GM04503 (cell line): ENCODE measurements at regions not wholly inside any gene's neighbourhood (a gene's known extent, or its start where the extent isn't known, plus 50 kb on each side); places are given as distances from the start of the nearest gene placed in this dataset.

Experiments
- DNase-seq: peaks from one replicate; pipeline ENCODE4 v3.0.0-alpha.2; 2012; ENCODE audit warnings: low read depth

DNA sequence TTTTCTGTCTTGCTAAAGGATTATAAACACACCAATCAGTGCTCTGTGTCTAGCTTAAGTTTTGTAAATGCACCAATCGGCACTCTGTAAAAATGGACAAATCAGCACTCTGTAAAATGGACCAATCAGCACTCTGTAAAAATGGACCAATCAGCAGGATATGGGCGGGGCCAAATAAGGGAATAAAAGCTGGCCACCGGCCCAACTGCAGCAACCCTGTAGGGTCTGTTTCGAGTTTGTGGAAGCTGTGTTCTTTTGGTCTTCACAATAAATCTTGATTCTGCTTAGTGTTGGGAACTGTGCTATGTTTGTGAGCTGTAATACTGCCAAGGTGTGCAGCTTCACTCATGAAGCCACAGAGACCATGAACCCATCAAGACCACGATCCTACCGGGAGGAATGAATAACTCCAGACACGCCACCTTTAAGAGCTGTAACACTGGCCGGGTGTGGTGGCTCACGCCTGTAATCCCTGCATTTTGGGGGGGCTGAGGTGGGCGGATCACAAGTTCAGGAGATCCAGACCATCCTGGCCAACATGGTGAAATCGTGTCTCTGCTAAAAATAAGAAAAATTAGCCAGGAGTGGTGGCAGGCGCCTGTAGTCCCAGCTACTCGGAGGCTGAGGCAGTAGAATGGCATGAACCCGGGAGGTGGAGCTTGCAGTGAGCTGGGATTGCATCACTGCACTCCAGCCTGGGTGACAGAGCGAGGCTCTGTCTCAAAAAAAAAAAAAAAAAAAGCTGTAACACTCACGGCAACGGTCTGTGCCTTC, 133.0 kb upstream of the GDF10 start:
- peak; percentile 13 for DNase-seq

DNA sequence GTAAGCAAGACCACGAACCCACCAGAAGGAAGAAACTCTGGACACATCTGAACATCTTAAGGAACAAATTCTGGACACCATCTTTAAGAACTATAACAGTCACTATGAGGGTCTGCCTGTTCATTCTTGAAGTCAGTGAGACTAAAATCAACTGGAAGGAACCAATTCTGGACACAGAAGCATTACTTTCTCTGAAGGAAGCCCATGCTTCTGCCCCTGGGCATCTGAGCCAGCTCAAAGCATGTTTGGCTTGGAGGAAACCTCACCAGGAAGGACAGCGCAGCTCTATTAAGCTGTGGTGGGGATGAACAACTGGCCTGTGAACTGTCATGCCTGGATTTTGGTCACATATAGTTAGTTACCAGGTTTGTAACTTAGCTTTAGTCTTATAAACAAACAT, 132.4 kb upstream of the GDF10 start:
- no peak for DNase-seq

DNA sequence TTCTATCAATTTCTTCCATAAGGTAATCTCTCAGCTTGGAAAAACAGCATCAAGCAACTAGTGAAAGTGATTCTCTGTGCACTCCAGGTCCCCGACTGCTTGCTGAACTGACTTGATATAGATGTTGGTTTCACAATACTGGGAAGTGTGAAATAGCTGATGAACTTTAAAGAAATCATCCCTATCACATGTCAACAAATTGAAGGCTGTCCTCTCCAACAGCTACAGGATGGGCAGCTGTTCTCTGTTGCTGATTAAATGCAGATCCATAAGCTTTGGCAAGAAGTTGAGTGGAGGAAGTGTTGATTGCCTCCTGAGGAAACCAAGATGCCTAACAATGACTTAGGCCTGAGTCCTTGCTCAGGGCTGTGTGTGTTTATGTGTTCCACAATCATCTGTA, 130.4 kb upstream of the GDF10 start:
- DNase-seq: no peak

DNA sequence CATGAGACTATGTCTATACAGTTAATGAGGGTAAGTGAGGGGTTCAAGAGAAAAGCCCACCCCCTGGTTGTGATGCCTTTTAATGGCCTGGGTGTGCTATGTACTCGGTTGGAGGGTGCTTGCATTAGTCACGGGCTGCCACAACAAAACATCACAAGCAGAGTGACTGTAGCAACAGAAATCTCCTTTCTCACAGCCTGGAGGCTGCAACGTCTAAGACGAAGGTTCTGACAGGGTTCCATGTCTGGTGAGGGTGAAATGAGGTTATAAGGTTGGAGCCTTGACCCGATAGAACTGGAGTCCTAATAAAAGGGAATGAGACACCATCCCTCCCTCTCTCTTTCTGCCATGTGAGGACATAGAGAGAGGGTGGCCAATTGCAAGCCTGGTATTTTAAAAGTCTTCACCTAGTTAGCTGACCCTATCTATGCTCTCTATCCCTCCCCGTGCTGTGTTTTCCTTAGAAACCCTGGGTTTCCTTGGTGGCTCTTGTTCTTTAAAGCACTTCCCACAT, 126.0 kb upstream of the GDF10 start:
- no peak for DNase-seq

DNA sequence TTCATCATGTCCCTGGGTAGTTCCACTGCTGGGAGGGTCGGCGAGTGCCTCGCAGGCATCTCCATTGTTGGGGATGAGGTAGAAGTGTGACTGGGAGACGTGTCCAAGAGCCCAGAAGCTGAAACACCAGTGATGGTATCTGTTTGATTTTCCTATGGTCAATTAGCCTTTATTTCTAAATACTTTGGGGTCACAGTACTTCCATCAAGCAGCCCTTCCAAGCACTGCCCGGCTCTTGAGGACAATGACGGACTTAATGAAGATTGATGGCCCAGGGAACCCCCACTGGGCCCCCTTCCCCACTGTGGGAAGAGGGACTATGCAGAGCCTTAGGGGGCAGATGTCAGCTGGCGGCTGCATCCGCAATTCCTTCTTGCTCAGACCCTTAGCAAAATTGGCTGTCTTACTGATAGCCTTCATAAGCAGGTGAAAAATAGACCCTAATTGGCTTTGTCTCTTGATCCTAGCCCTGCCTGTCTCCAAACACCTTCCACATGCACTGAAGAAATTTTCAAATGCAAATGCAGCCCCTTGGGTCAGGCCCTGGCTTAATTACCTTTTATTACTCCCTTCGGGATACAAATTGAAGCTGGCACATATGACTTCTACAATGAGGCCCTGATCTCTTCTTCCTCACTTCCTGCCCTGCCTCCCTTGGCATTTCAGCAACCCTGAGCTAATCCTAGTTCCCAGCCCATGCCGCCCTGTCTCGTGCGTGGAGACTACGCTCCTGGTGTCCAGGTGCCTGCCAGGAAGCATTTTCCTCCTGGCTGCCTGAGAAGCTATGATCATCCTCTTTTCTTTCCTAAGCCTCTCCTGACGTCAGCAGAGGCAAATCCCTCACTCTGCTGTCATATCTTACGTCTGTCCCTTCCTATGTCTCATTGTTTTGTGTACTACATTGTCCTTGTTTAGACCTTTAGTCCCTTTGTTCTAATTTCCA, 124.5 kb upstream of the GDF10 start:
- DNase-seq: no peak

DNA sequence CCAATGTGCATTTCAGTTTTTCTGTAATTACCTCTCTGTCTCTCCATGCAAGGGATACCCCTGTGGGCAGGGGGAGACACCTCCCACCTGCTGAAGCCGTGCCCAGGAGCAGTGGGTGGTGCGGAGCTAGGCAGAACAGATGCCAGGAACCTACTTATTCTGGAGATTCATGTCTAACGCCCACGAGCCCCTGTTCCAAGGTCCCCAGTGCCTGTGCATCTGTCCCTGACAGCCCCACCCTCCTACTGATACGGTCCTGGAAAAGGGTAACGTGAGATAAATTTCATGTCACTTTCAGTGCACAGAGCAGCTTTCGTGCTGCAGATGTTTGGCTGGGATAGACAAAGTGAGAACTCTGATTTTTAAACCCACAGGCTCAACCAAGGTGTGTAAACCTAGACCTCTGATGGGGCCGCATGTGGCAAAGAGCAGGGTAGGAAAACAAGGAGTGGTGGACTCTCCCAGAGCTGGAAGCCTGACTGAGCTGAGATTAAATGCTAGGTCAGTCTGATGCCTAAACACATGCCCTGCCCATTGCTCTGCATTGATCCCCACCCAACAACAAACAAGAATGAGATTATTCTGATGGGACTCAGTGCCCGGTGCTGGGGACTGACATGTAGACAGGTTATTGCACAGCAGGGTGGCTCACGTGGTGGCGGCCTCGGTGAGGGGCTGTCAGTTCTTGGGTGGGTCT, 123.6 kb upstream of the GDF10 start:
- DNase-seq: no peak

DNA sequence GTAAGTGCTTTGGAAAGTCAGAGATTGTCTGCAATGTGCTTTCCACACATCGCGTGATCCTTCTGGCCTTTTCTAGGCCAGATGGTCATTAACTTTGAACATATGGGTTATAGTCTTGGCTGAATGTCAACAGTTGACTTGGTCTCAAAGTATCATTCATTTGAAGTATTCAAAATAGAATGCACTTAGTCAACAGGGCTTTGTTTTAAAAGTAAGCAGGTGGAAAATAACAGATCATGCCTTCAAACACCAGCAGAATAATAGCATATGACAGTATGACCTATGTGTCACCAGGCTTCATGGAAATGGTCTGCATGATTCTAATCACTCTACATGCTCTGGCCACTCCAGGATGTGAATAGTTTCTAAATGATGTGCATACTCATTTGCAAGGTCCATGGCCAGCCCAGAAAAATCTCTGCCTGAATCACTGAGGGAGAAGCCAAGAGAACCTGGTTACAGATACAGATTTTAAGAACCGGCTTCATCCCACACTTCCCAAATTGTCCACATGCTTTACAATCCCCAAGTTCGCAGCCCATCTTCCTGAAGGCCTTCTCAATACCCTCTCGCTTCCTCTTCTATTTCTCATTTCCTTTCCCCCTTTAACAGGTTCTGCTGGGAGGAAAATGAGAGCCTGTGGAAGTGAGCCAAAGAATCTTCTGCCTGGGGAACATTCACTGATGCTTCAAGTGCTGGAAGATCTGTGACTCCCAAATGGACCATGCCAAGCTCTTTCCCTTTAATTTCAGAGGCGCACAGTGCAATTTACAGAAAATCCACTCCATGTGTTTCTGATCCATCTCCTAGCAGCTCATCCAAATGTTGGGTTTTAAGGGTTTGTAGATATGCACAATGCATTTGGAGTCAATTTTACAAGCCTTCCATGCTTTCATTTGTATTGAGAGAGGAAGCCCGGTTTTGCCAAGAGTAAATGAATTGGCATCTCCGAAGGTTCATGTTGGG, 122.8 kb upstream of the GDF10 start:
- peak; percentile 17 for DNase-seq

DNA sequence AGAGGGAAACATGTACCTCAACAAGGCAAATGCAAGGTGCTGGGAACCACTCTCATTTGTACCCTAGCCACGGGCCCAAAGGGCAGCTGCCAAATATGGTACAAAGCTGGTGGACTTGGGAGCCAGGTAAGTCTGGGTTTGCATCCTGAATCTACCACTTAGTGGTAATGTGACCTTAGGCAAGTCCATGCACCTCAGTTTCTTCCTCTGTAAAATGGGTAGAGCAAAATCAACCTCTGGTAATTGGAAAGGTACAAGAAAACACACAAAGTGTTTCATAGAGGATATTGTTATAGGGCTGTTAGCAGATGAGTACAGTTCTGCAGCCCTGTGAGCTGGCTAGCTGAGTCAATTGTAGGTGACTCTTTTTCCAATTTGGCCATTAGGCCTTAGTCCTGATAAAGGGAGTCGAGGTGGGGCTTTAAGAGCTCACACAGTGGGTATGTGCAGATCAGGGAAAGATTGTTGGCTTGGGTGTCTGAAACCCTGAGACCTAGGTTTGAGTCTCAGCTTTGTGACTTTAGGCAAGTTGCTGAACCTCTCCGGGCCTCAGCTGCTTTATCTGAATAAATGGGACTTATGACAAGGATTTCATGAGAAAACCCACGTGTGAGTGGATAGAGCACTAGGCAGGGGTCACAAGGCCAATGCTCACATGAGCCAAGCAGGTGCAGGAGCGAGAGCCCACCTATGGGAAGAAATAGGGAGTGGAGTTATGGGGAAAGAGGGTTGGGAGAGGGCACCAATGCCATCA, 121.3 kb upstream of the GDF10 start:
- DNase-seq: no peak

DNA sequence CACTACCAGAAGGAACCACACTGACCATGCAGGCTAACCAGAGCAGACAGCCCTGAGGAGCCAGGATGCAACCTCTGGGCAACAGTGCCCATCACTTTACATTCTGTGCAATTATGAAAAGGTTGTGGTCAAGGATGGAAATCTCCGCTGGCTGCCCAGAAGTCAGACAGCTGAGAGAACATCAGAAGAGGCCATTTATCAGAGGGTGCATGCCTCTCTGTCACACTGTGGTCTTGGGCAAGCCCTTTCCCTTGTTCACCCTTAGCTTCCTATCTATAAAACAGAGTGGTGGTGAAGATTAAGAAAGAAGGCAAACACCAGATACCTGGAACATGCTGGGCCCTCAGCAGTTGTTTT, 120.7 kb upstream of the GDF10 start:
- no peak for DNase-seq

DNA sequence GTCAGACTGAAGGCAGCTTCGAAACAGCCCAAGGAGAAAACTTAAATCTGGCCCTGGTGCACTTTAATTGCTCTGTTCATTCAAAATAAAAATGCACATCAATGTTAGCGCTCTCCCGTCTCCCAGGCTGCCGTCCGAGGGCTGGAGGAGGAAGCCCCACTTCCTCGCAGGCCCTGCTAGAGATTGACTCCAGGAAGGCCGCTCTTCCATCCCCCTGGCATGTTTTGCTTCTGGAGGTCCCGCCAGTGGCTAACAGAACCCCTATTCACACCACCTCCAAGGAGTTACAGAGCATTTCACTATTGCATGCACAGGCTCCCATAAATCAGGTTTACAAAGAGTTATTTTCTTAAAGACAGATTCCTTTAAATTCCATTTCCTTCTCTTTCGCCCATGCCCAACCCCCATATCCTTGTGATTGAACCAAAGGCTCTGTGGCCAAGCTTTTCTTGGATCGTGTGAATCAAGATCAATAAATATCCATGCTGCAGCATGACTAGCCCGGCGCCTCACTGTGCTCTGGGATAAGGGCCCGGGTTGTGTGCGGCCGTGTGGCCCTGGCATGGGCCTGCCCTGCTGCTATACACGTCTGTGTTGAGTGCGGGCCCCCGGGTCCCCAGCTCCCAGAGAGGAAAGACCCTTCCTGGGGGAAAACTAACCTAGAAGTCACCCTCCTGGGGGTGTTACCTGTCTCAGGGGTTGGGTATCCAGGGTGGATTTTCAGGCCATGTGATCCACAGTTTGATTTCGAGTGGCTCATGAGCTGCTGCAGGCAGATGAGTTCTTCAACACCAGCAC, 118.7 kb upstream of the GDF10 start:
- no peak for DNase-seq

DNA sequence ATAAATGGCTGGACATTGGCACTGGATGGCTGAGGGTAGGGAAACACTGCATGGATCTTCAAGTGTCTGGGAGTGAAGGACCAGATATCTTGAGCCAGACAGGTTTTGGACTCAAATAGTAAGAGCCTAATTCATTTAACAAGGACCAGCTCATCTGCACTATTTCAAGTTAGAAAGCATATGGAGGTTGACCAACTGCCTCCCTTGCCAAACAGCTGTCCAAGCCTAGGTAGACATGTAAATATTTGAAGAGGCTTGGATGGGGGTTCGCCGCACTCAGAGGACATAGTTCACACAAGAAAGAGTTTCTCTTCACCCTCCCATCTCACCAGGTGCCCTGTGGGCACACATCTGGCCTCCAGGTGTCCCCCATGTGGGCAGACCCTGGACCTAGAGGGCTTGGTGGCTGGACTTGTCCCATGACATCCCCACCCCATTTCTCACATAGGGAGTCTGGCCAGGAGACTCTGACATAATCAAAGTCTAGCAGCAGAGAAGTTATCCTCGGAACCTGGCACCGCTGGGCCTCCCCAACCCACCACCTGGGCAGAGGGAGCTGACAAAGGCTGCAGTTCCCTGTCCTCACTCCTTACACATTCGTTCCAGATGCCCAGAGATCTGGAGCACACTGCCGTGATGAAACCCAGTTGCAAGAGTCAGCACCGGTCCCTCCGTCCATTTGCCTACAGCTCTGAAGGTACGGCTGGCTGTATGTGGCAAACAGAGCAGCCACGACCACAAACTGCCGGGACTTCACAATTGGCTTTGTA, 116.9 kb upstream of the GDF10 start:
- no peak for DNase-seq

DNA sequence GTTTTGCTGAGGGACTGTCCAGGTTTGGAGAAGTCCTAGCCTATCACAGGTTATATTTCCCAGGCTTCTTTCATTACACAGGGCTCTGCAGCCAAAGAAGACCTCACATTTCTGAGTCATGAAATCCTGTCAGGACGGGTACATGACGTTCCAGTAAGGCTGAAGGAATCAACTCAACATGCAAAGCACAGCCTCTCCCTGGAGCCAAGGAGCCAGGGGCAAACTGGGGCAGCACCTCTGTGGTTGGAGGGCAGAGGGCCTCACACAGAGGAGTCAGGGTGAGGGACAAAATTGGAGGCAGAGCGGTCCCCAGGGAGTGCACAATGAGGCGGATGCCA, 116.3 kb upstream of the GDF10 start:
- DNase-seq: no peak

DNA sequence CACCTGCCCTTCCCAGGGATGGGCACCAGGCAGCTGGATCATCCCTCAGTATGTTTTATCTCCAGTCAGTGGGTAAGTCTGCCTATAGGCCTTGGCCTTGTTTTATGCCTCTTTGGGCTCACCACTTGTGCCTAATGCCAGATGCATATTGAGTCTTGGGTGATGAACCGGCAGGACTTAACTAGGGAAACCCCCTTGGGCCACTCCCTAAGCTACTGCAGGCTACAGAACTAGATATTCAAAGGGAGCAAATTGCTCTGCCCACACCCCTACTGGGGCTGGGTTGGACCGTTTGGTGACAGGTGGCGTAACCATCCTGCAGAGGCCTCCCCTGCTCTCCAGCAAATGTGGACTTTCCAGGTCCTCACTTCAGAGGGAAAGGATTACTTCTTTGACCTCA, 115.7 kb upstream of the GDF10 start:
- no peak for DNase-seq

DNA sequence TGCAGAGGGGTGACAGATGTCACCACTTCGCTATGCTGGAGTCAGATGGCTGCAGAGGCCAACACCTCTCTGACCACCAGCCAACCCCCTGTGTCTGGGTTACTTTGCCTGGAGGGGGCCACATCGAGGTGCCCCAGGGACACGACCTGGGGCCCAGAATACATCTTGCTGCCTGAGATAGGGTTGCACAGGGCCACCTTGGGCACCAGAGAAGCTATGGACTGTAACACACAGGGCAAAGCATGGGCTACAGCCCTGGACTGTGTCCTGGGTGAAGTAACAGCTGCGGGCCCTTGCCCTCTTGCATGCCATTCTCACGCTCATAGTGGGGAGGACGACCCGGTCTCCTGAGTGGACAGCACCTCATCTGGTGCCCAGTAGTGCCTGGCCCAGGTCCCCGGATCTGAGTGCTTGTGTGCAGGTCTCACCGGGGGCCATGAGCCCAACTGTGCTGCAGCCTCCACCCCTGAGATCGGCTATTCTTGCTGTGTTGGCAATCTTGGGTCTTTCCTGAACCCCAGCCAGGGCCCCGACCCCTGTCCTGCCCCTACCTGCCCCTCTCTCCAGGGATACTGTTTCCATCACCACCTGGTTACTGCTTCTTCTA, 115.2 kb upstream of the GDF10 start:
- DNase-seq: no peak

DNA sequence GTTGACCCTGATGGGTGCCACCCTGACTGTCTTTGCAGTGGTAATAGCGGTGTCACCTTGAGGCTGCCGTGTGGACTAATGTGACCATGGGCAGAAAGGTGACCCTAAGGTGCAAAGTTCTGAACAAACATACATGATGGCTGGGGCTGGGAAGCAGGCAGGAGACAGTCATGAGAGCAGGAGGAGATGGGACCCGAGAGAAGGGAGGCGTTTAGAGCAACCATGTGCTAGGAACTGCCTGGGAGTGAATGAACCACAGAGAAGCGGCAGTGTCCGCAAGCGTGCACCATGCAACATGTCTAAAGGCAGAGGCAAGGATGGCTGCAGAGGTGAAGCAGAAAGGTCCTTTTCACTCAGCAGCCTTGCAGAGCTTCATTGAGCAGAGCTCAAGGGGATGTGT, 113.1 kb upstream of the GDF10 start:
- DNase-seq: no peak

DNA sequence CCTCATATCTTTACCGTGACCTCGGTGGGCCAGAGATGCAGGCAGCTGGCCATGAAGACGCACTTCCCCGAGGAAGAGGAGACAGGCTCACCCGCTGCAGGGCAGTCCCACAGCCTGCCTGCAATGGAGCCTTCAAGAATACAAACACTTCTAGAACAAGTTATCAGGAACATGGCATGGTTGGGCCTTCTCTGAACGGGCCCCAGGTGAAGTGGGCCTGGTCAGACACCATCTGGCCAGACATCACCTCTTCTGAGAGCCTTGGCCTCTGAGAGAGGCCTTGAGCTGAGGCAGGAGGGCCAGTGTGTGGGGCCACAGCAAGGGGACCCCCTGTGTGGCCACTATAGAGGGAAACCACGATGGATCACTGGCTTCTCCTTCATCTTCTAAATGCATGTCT, 112.4 kb upstream of the GDF10 start:
- DNase-seq: no peak

DNA sequence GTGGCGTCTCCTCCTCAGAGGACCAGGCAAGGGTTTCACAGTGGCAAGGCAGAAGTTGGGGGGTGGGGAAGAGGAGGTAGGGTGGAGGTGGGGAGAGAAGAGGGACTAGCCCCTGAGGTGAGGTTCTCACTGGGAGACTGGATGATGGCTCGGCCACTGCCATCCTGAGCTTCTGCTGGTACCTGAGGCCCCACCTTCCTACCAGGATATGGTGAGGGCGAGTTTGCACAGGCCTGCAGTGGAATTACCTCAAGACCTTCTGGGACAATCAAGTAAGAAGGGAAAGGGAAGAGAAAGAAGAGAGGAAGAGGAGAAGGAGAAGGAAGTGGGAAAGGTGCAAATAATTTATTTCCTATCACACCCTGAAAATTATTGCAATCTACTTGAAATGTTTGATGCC, 111.8 kb upstream of the GDF10 start:
- DNase-seq: no peak

DNA sequence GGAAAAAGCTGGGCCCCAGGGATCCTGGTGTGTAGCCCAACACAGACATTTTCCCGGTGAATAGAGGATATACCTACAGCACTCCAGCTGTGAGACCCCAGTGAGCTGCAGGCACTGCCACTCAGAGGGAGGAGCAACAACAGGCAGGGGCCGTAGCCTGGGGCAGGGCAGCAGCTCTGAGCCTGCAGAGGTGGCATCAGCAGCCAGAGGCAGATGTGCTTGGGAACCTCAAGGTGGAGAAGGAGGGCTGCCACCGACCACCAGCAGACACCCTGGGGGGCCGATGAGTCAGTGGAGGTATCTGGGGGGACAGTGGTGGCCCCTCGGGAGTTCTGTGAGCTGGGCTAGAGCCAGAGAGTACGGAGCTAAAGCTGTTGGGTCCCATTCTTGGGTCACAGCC, 110.2 kb upstream of the GDF10 start:
- DNase-seq: no peak

DNA sequence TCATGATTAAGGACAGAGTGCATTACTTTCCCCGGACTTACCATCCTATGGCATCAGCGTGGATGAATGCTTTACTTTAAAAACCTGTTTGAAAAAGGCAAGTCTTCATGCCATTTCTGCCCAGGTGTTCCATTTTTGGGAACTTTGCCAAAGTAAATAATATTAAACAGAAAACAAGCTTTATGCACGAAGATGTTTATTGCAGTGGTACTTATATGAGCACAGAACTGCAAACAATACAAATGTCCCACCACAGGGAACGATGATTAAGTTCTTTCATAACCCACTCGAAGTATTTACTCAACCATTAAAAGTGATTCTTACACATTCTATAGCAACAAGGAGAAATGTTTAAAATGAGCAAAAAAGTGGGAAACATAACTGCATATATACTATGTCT, 109.7 kb upstream of the GDF10 start:
- no peak for DNase-seq
